Liver (tissue), 8 donors: ENCODE measurements at regions not wholly inside any gene's neighbourhood (a gene's known extent, or its start where the extent isn't known, plus 50 kb on each side); places are given as distances from the start of the nearest gene placed in this dataset.

ENCODE experiments used
- DNase-seq: peaks from one replicate; pipeline ENCODE4 v3.0.0-alpha.2; 2017; ENCODE audit warnings: low spot score
- H3K27ac ChIP-seq, 2 donors: one replicate each; pipeline ENCODE4 v1.7.0; 2013; ENCODE audit warnings: inconsistent platforms in 2 of 2, low read length in 2 of 2, control low read depth in 1 of 2, low read depth in 1 of 2, mild to moderate bottlenecking in 1 of 2
- H3K27me3 ChIP-seq, 4 donors: one replicate each; pipeline versions ENCODE4 v1.6.1 to v1.7.0; 2013; ENCODE audit warnings: low read length in 3 of 4, inconsistent platforms in 1 of 4, mild to moderate bottlenecking in 1 of 4, moderate library complexity in 1 of 4; ENCODE audit not compliant: control insufficient read depth in 4 of 4, insufficient read depth in 4 of 4
- H3K36me3 ChIP-seq, 4 donors: one replicate each; pipeline versions ENCODE4 v1.6.1 to v1.7.0; 2013; ENCODE audit warnings: low read length in 3 of 4, mild to moderate bottlenecking in 3 of 4, low read depth in 1 of 4, moderate library complexity in 1 of 4; ENCODE audit not compliant: control insufficient read depth in 4 of 4, insufficient read depth in 3 of 4
- H3K4me1 ChIP-seq, 4 donors: one replicate each; pipeline versions ENCODE4 v1.6.1 to v1.7.0; 2013; ENCODE audit warnings: low read length in 3 of 4, mild to moderate bottlenecking in 3 of 4, moderate library complexity in 1 of 4; ENCODE audit not compliant: control insufficient read depth in 4 of 4, insufficient read depth in 4 of 4
- H3K4me3 ChIP-seq, 3 donors: one replicate each; pipeline versions ENCODE4 v1.6.1 to v1.7.0; 2013; ENCODE audit warnings: low read length in 3 of 3, control low read depth in 1 of 3, low read depth in 1 of 3, mild to moderate bottlenecking in 1 of 3
- H3K9ac ChIP-seq, 2 donors: one replicate each; pipeline ENCODE4 v1.7.0; 2013; ENCODE audit warnings: low read length in 2 of 2, mild to moderate bottlenecking in 2 of 2, moderate library complexity in 2 of 2, control low read depth in 1 of 2, low read depth in 1 of 2
- H3K9me3 ChIP-seq, 4 donors: one replicate each; pipeline versions ENCODE4 v1.6.1 to v1.7.0; 2013; ENCODE audit warnings: low read length in 3 of 4; ENCODE audit not compliant: control insufficient read depth in 4 of 4
- EGR1 ChIP-seq, 2 donors: IDR thresholded peaks; 2 replicates each; pipeline ENCODE4 v1.6.1; 2016 to 2018; ENCODE audit warnings: antibody characterized with exemption in 2 of 2, low read depth in 2 of 2
- FOXA1 ChIP-seq: IDR thresholded peaks from 2 replicates; pipeline ENCODE4 v1.6.1; 2016; ENCODE audit warnings: antibody characterized with exemption
- FOXA2 ChIP-seq: IDR thresholded peaks from 2 replicates; pipeline ENCODE4 v1.6.1; 2016; ENCODE audit warnings: antibody characterized with exemption
- GABPA ChIP-seq, 2 donors: IDR thresholded peaks in 1 of 2; conservative IDR thresholded peaks in 1 of 2; 2 replicates each; pipeline ENCODE4 v1.6.1; 2016; ENCODE audit warnings: antibody characterized with exemption in 2 of 2, mild to moderate bottlenecking in 1 of 2, moderate library complexity in 1 of 2
- HNF4A ChIP-seq, 2 donors: conservative IDR thresholded peaks; 2 replicates each; pipeline ENCODE4 v1.6.1; 2016; ENCODE audit warnings: antibody characterized with exemption in 2 of 2, mild to moderate bottlenecking in 2 of 2
- HNF4G ChIP-seq: IDR thresholded peaks from 2 replicates; pipeline ENCODE4 v1.6.1; 2016; ENCODE audit warnings: antibody characterized with exemption
- JUND ChIP-seq, 2 donors: IDR thresholded peaks; 2 replicates each; pipeline ENCODE4 v1.6.1; 2016; ENCODE audit warnings: antibody characterized with exemption in 2 of 2
- NR2F2 ChIP-seq: IDR thresholded peaks from 2 replicates; pipeline ENCODE4 v1.6.1; 2016; ENCODE audit warnings: antibody characterized with exemption
- RXRA ChIP-seq, 2 donors: IDR thresholded peaks; 2 replicates each; pipeline ENCODE4 v1.6.1; 2017 to 2018; ENCODE audit warnings: antibody characterized with exemption in 2 of 2, mild to moderate bottlenecking in 1 of 2
- SP1 ChIP-seq: IDR thresholded peaks from 2 replicates; pipeline ENCODE4 v1.6.1; 2018; ENCODE audit warnings: antibody characterized with exemption, mild to moderate bottlenecking
- TAF1 ChIP-seq: conservative IDR thresholded peaks from 2 replicates; pipeline ENCODE4 v1.6.1; 2016; ENCODE audit warnings: antibody characterized with exemption, mild to moderate bottlenecking
- YY1 ChIP-seq: IDR thresholded peaks from 2 replicates; pipeline ENCODE4 v1.6.1; 2016; ENCODE audit warnings: antibody characterized with exemption, mild to moderate bottlenecking
- WGBS: extraction: QIAGEN DNeasy Blood & Tissue Kit; methylation state at CpG from one replicate; pipeline ENCODE4 v1.1.7; 2013; 5-methylcytosine and 5-hydroxymethylcytosine counted together
- TF ChIP-seq, protein P1 (sequence below): IDR thresholded peaks from 2 replicates; pipeline ENCODE4 v1.6.1; 2016; ENCODE audit warnings: antibody characterized with exemption
- TF ChIP-seq, protein P2 (sequence below): IDR thresholded peaks from 2 replicates; pipeline ENCODE4 v1.6.1; 2016; ENCODE audit warnings: antibody characterized with exemption, mild to moderate bottlenecking
- TF ChIP-seq, protein P3 (sequence below): IDR thresholded peaks from 2 replicates; pipeline ENCODE4 v1.6.1; 2016; ENCODE audit warnings: antibody characterized with exemption
- TF ChIP-seq, protein P4 (sequence below): IDR thresholded peaks from 2 replicates; pipeline ENCODE4 v1.6.1; 2016; ENCODE audit warnings: antibody characterized with exemption
- TF ChIP-seq, protein P5 (sequence below): fragments of 150-350 bp; IDR thresholded peaks from 2 replicates; pipeline ENCODE4 v1.5.1; 2017; ENCODE audit warnings: improper control_type of control experiment, low read depth, low read length; ENCODE audit not compliant: missing input control
- donor health status: healthy.
- donor health status: healthy.
- donor health status: healthy.
- donor health status: healthy.
- donor health status: healthy.

DNA sequence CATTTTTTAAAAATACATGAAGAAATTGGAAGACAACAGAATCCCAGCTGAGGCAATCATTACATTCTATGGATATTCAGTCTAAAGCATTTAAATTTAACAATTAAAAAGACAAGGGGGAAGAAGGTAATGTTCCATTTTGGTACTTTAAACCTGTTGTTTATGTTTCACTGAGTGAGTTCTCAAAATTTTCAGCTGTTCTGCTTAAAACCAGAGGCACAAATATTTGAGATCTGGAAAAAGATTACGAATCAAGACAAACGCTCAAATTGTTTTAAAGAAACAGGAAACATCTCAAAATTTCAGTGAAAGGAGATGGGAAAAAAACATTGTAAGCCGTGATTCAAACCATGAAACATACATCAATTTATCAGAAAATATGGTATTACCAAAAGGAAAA lies 656.2 kb upstream of the CHAC2 start (continued):
- no peak for TF ChIP-seq EGR1 (IDR thresholded peaks at IDR 0.05; ENCODE audit: low read depth in 2 of 2)

DNA sequence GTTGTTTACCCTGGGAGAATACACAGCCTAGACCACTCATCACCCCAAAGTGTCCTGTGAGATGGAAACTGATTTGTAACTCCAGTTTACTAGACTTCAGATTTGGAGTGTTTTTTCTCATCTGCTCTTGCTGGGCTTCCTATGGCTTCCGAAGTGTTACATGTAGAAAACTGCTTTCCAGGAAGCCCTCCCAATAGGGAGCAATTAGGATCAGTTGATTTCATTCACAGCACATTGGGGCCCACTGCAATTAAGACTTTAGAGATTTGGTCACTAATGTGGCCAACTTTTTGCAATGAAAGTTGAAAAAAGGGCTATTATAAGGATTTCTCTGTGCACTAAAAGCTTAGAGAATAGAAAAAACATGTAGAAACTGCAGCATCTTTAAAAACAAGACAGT lies 656.6 kb upstream of the CHAC2 start:
- no peaks in the 10 kb centered on the region for H3K27me3 ChIP-seq
- DNase-seq: no peak
- no peaks in the 10 kb centered on the region for H3K9me3 ChIP-seq
- no peak overlapping the region for H3K27ac ChIP-seq
- no peak overlapping the region for H3K9ac ChIP-seq
- TF ChIP-seq, protein P1, sequence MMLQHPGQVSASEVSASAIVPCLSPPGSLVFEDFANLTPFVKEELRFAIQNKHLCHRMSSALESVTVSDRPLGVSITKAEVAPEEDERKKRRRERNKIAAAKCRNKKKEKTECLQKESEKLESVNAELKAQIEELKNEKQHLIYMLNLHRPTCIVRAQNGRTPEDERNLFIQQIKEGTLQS: no peak
- no peak for TF ChIP-seq HNF4G
- no peak for TF ChIP-seq HNF4A (conservative IDR thresholded peaks at IDR 0.05)
- TF ChIP-seq, protein P2, sequence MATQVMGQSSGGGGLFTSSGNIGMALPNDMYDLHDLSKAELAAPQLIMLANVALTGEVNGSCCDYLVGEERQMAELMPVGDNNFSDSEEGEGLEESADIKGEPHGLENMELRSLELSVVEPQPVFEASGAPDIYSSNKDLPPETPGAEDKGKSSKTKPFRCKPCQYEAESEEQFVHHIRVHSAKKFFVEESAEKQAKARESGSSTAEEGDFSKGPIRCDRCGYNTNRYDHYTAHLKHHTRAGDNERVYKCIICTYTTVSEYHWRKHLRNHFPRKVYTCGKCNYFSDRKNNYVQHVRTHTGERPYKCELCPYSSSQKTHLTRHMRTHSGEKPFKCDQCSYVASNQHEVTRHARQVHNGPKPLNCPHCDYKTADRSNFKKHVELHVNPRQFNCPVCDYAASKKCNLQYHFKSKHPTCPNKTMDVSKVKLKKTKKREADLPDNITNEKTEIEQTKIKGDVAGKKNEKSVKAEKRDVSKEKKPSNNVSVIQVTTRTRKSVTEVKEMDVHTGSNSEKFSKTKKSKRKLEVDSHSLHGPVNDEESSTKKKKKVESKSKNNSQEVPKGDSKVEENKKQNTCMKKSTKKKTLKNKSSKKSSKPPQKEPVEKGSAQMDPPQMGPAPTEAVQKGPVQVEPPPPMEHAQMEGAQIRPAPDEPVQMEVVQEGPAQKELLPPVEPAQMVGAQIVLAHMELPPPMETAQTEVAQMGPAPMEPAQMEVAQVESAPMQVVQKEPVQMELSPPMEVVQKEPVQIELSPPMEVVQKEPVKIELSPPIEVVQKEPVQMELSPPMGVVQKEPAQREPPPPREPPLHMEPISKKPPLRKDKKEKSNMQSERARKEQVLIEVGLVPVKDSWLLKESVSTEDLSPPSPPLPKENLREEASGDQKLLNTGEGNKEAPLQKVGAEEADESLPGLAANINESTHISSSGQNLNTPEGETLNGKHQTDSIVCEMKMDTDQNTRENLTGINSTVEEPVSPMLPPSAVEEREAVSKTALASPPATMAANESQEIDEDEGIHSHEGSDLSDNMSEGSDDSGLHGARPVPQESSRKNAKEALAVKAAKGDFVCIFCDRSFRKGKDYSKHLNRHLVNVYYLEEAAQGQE: no peak
- TF ChIP-seq, protein P3, sequence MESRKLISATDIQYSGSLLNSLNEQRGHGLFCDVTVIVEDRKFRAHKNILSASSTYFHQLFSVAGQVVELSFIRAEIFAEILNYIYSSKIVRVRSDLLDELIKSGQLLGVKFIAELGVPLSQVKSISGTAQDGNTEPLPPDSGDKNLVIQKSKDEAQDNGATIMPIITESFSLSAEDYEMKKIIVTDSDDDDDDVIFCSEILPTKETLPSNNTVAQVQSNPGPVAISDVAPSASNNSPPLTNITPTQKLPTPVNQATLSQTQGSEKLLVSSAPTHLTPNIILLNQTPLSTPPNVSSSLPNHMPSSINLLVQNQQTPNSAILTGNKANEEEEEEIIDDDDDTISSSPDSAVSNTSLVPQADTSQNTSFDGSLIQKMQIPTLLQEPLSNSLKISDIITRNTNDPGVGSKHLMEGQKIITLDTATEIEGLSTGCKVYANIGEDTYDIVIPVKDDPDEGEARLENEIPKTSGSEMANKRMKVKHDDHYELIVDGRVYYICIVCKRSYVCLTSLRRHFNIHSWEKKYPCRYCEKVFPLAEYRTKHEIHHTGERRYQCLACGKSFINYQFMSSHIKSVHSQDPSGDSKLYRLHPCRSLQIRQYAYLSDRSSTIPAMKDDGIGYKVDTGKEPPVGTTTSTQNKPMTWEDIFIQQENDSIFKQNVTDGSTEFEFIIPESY: no peak
- TF ChIP-seq RXRA (IDR thresholded peaks at IDR 0.05): no peak
- no peak for TF ChIP-seq JUND (IDR thresholded peaks at IDR 0.05)
- no peak for TF ChIP-seq SP1
- TF ChIP-seq GABPA (IDR thresholded peaks at IDR 0.05 in 1 of 2, conservative IDR thresholded peaks at IDR 0.05 in 1 of 2): no peak
- TF ChIP-seq TAF1: no peak
- no peak for TF ChIP-seq YY1
- TF ChIP-seq NR2F2: no peak
- TF ChIP-seq EGR1 (IDR thresholded peaks at IDR 0.05; ENCODE audit: low read depth in 2 of 2): no peak
- no peak for TF ChIP-seq FOXA1
- TF ChIP-seq FOXA2: no peak
- TF ChIP-seq, protein P4, sequence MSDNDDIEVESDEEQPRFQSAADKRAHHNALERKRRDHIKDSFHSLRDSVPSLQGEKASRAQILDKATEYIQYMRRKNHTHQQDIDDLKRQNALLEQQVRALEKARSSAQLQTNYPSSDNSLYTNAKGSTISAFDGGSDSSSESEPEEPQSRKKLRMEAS: no peak
- TF ChIP-seq, protein P5, sequence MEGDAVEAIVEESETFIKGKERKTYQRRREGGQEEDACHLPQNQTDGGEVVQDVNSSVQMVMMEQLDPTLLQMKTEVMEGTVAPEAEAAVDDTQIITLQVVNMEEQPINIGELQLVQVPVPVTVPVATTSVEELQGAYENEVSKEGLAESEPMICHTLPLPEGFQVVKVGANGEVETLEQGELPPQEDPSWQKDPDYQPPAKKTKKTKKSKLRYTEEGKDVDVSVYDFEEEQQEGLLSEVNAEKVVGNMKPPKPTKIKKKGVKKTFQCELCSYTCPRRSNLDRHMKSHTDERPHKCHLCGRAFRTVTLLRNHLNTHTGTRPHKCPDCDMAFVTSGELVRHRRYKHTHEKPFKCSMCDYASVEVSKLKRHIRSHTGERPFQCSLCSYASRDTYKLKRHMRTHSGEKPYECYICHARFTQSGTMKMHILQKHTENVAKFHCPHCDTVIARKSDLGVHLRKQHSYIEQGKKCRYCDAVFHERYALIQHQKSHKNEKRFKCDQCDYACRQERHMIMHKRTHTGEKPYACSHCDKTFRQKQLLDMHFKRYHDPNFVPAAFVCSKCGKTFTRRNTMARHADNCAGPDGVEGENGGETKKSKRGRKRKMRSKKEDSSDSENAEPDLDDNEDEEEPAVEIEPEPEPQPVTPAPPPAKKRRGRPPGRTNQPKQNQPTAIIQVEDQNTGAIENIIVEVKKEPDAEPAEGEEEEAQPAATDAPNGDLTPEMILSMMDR: no peak
- WGBS: 87% methylated on average over 1 of the region's 1 CpG
- H3K4me1 ChIP-seq: peaks cover 0 to 4% (median 0%) of the 10 kb centered on the region in 4 donors
- H3K4me3 ChIP-seq: no peak overlapping the region
- no peaks in the 10 kb centered on the region for H3K36me3 ChIP-seq
